Endometrial microvascular endothelial cells (primary cell): ENCODE measurements at regions not wholly inside any gene's neighbourhood (a gene's known extent, or its start where the extent isn't known, plus 50 kb on each side); places are given as distances from the start of the nearest gene placed in this dataset.
"Not testable (repeated sequence)": the region's sequence is repeated elsewhere in the genome, so short reads cannot be mapped to it uniquely, and the experiment has no call there.

Source experiments
- in situ Hi-C: cut with HindIII; loops from 2 replicates; pipeline ENCODE4 v1.10.0; 2017; ENCODE audit warnings: low sequenced_read_pairs, low pct_unique_long_range_greater_than_20kb; ENCODE audit errors: inconsistent ontology term

DNA sequence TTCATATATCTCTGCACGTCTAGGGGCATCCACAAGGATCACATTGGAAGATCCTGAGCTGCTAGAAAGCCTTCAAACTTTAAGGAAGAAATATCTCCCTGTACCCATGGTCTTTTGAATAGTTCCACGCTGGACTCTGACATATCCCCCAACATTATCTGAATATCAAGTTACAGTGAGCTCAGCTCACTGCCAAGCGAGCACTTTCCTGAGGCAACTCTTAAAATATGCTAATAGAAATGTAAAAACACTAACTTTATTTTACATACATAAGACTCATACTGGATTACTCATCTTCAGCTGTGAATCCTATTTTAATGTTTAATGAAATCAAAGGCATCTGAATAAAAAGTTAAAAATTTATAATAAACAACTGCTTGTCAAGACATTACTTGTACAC, 420.2 kb upstream of the CCDC54 start:
- in situ Hi-C loops: no loop called here

DNA sequence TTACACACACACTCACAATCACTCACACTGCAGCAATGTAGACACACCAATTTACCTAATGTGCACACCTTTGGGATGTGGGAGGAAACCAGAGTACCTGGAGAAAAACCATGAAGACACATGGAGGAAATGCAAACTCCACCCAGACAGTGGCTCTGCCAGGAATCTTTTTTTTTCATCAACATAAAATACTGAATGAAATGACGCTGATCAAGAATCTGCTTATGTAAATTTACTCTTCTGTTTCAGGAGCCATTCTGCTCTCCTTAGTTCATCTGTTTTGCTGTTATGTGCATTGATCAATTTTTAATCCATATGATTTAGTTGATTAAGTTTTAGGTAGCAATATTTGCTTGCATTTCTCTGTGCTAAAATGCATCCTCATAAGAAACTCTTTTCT, 414.2 kb upstream of the CCDC54 start:
- in situ Hi-C loops: no loop called here

DNA sequence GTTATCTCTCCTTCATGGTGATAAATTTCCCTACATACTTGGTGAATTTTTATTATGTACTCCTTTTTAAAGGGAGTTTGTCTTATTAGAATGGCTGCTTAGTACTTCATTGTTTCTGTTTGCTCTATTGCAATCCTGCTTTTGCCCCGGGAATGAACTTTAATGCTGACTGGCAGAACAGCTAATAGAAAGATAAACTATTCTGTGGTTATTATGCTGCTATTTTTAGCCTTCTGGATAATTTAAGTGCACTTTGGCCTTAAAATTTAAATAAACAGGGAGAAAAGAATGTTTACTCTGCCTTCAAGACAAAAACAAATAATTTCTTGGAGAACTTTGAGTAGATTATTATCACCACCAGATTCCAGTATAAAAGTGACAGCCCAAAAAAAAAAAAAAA, 413.8 kb upstream of the CCDC54 start:
- in situ Hi-C loops: no loop called here

DNA sequence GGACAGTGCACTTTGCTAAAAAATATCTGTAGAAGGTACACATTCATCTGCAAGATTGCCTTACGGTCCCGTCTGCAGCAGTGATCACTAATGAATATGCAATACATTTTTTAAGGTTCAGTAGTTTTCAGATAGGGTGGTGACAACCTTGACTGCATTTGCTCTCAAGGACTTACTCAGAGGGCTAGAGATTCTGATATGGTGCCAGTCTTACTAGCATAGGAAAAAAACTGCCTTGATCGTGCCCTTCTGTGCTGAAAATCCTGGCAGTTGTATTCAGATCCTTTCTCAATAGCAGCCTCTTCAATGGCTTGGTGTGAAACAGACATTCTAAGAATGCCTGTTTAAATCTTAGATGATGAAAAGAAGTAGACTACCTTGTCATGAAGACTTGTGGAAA, 411.9 kb upstream of the CCDC54 start:
- in situ Hi-C loops: no loop called here

DNA sequence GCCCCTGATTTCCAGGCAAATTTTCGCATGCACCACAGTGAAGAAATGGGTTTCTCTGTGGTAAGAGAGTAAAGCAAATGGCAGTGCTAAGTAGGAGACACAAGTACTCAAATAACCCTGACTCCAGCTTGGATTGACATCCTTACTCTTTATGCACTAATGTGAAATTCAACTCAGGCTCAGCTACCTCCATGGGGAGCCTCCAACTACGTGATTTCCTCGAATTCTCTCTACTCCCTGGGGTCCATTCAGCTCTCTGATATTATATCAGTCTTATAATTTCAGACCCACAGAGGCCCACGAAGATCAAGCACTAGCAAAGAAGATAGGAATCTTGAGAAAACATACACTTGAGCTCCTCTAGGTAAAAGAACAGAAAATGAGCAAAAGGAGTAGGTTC, 407.6 kb upstream of the CCDC54 start:
- in situ Hi-C loops: no loop called here

DNA sequence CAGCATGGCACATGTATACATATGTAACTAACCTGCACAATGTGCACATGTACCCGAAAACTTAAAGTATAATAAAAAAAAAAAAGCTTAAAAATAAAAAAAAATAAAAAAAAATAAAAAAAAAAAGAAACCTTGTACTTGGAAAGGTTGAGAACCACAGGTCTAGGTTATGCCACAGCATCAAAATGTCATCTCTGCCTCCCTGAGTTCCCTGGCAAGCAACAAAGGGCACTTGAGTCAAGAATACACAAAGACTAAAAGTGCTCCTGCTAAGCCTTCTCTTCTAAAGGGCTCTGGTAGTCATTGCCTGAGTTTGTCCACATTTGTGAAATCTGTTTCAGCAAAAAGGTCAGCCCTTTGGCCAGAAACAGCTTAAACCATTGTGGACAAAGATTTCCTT, 395.8 kb upstream of the CCDC54 start:
- in situ Hi-C loops: no loop called here

DNA sequence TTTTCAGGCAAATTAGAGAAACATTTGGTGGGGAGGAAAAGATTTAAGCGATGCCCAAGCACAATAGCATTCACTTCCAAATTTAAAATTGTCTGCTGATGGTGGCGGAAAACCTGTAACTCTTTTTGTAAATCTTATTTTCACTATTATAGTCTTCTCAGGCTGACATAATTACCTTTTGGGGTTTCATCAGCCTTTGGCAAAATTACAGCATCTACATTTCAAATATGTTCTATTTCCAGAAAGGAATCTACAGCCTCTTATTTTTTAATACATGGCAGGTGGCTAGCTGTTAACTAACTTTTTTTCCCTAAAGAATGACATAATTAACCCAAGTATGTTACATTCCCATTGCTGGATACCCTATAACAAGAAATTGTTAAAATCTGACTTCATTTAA, 391.5 kb upstream of the CCDC54 start:
- in situ Hi-C loops: no loop called here

DNA sequence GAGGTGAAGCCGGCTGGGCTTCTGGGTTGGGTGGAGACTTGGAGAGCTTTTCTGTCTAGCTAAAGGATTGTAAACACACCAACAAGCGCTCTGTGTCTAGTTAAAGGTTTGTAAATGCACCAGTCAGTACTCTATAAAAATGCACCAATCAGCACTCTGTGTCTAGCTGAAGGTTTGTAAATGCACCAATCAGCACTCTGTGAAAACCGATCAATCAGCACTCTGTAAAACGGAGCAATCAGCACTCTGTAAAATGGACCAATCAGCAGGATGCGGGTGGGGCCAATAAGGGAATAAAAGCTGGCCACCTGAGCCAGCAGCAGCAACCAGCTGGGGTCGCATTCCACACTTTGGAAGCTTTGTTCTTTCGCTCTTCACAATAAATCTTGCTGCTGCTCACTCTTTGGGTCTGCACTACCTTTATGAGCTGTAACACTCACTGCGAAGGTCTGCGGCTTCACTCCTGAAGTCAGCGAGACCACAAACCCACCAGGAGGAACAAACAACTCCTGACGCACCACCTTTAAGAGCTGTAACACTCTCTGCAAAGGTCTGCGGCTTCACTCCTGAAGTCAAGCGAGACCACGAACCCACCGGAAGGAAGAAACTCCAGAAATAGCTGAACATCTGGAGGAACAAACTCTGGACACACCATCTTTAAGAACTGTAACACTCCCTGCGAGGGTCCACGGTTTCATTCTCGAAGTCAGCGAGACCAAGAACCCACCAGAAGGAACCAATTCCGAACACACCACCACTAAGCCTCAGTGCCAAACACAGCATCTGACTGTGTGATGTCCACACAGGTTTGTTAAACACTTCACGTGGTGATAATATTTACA, 378.2 kb upstream of the CCDC54 start:
- in situ Hi-C loops: not testable (repeated sequence)

DNA sequence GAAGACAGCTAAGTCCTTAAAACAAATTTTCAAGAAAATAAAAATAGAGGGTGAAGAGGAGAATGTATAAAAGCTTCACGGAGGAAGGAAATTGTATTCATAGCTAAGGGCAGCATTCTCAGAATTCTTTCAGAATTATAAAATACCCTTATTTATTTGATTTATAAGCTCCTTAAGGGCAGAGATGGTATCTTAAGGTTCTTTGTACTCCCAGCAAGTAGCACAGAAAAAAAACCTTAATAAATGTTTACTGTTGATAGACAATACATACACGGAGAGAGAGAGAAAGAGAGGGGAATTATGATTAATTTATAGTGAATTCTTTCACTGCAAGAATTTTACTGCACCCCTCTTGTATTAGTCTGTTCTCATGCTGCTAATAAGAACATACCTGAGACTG, 375.6 kb upstream of the CCDC54 start:
- in situ Hi-C loops: no loop called here

DNA sequence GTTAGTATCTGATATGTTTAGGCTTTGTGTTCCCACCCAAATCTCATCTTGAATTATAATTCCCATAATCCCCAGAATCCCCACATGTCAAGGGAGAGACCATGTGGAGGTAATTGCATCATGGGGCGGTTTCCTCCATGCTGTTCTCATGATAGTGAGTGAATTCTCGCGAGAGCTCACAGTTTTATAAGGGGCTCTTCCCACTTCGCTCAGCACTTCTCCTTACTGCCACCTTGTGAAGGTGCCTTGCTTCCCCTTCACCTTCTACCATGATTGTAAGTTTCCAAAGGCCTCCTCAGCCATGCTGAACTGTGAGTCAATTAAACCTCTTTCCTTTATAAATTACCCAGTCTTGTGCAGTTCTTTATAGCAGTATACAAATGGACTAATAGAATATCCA, 371.9 kb upstream of the CCDC54 start:
- in situ Hi-C loops: not testable (repeated sequence)

DNA sequence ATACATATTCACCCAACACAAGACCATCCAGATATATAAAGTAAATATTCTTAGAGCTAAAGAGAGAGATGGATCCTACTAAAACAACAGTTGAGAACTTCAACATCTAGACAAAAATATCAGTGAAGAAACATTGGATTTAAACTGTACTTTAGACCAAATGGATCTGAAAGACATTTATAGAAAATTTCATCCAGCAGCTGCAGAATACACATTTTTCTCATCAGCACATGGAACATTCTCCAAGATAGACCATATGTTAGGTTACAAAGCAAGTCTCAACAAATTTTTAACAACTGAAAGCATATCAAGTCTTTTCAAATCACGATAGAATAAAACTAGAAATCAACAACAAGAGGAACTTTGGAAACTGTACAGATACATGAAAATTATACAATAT, 369.0 kb upstream of the CCDC54 start:
- in situ Hi-C loops: no loop called here

DNA sequence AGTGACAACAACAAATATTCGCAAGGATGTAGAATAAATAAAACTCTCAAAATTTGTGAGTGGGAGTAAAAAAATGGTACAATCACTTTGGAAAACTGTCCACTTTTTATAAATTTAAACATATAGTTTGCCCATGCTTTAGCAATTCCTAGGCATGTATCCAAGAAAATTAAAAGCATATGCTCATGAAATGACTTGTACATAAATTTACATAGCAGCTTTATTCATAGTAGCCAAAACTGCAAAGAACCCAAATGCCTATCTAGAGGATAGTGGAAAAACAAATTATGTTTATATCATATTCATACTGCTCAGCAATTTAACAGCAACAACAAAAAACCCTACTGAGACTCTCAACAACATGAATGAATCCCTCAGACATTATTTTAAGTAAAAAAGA, 363.6 kb upstream of the CCDC54 start:
- in situ Hi-C loops: no loop called here

DNA sequence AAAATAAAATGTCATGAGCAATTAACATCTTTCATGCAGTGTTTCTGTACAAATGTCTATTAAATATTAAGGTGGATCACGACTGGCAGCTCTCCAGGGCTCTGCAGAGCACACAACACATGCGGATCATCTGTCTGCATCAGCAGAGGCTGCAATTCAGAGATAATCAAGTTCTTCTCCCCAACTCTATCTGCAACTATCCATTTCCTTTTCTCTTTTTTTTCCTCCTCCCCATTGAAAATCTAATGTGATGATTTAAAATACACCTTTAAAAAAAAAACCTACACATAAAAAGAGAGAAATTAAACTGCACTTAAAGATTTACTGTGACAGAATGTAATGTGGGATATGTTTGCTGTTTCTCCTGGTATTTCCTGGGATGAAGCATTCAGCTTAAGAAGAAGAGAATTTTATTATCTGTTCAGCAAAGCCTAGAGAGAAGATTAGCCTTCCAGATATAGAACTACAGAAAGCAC, 352.6 kb upstream of the CCDC54 start:
- in situ Hi-C loops: no loop called here

DNA sequence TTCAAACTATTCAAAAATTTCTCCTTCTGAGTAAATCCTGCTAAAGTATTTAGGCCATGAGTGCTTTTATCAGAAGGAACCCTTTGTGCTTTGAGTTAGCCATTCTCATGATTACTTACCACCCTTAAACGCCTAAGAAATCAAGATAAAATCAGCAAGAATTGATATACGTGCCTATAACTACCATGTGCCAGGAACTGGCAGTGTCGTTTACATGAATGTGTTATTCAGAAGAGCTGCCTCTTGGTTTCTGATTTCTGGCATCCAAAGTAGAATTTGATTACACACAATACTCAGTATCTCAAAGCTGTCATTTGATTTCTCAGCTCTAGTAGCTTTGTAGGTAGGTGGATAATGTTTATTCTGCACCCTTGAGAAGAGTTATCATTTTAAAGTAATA, 351.3 kb upstream of the CCDC54 start:
- in situ Hi-C loops: no loop called here

DNA sequence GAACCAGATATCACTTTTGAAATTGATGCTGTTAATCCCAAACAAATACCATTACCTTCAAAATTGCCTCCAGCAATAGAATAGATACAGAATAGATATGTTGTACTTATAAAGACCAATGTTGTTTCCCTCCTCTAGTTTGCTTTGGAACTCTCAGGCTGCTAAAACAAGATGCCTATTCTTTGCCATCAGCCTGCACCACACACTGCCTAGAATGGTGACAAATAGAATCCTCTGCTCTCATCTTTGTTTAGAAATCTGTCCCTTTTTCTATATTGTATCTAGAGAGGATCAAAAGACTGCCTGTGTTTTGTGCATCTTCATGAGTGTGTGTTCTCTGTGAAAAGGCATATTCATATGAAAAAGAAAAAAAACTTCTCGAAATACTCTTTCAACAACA, 349.2 kb upstream of the CCDC54 start:
- in situ Hi-C loops: no loop called here

DNA sequence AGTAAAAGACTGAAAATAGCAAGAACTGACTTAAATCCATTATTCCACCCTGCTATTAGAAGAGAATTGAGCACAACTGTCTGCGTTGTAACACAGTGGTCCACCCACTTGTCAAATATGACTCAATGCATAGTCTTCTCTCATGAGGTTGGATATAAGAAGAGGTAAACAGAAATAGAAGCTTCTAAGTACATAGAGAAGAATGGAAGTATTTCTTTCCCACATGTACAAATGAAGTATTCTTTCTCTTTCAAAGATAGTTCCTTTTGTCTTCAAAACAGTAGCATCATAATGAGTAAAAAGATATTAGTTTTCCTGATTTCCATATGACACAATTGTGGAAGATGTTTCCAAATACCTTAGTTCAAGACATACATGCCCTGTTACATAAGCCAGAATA, 348.6 kb upstream of the CCDC54 start:
- in situ Hi-C loops: no loop called here

DNA sequence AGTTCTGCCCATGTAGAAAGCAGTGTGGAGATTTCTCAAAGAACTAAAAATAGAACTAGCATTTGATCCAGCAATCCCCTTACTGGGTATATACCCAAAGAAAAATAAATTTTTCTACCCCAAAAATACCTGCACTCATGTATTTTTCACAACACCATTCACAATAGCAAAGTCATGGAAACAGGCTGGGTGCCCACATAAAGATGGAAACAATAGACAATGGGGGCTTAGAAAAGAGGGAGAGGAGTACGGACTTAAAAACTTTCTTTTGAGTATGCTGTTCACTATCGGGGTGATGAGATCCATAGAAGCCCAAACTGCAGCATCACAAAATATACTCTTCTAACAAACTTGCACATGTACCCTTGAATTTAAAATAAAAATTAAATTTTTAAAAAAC, 345.1 kb upstream of the CCDC54 start:
- in situ Hi-C loops: no loop called here

DNA sequence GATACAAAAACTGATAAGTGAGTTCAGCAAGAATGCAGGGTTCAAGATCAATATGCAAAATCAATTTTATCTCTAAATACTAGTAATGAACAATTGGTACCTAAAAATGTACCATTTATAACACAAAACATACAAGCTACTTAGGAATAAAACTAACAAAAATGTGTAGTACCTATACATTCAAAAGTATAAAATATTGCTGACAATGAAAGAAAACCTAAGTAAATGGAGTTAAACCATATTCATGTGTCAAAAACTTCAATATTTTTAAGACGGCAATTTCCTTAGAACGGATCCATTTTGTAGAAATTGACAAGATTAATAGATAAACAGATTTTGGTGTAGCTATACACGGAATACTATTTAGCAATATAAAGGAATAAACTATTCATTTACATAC, 343.1 kb upstream of the CCDC54 start:
- in situ Hi-C loops: no loop called here

DNA sequence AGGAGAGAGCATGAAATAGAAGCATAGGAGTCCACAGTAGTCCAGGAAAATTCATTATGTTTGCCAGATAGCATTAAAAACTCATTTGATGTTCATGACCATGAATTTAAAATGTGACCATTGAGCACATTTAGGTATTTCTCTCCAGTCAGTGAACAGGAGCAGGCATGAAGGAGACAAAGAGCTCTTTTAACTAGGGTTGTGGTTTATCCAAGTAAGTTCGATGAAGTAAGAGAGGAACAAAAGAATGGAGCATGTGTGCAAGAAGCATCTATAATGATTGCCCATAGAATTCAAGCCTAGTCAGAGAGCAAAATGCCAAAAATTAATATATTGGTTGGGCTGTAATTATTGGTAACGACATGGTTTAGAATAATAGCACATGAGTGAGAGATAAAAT, 342.1 kb upstream of the CCDC54 start:
- in situ Hi-C loops: no loop called here

DNA sequence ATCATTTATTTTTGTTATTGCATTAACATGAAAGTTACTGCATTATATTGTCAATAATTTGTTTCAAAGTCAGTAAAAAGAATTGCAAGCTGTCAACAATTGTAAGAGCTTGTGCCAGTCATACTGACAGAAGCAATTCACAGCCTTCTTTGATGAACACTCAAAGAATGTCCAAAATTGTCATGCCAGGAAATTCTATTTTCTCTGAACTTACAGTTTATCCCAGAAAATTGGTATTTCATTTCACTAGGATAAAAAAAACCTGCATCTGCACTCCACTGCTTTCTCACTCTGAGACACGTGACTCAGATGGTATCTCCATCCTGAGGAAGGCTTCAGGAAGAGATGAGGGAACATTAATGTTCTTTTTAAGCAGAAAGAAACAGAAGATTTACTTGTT, 332.6 kb upstream of the CCDC54 start:
- in situ Hi-C loops: no loop called here

DNA sequence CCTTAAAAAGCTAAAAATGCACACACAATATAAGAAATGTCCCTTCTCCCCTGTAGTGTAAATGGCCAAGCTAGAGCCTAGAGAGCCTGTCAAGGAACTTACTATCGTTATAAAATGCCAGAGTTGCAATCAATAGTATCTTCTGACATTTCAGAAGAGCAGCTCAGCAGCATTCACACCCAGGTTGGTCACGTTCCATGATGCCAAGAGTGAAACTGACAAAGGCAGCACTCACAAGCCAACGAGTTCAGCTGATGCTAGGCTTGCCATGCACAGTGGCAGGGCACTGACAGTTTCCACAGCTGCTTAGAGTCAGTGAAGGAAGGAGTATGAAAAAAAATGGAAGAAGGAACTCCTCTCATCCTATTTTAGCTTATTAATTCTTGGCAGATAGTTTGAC, 331.4 kb upstream of the CCDC54 start:
- in situ Hi-C loops: no loop called here
